ENCODE measurements at regions not wholly inside any gene's neighbourhood (a gene's known extent, or its start where the extent isn't known, plus 50 kb on each side); places are given as distances from the start of the nearest gene placed in this dataset.

- no peak overlapping the region for H3K4me3 ChIP-seq (ENCODE audit: control insufficient read depth, low read depth, low read length)
- DNase-seq (ENCODE audit: low read depth), result no peak
- TF ChIP-seq CTCF (IDR thresholded peaks at IDR 0.05; ENCODE audit: control insufficient read depth, insufficient read depth, low read depth, low read length, missing control alignments), result no peak
These were observed 555.2 kb upstream of the PRKX start for GRCh38 chrX:4268676-4269075.

DNA sequence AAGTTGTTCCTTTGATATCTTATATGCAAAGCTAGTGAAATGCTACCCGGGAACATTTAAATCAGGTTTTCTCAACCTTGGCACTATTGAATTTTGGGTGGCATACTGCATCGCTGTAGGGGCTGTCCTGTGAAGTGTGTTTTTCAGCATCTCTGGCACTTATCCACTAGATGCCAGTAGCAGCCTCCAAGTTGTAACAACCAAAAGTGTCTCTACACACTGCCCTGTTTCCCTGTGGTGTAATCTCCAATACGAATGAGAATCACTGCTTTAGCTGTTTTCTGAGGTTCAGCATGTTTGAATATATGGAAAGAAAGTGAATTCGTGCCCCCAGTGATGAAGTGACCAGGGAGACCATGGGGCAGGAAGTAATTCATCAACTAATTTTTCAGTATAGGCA lies 551.6 kb upstream of the PRKX start:
- no peak overlapping the region for H3K4me3 ChIP-seq (ENCODE audit: control insufficient read depth, low read depth, low read length)
- TF ChIP-seq CTCF (IDR thresholded peaks at IDR 0.05; ENCODE audit: control insufficient read depth, insufficient read depth, low read depth, low read length, missing control alignments), result no peak
- no peak for DNase-seq (ENCODE audit: low read depth)

GRCh38 chrX:4263030-4263803 lies 549.8 kb upstream of the PRKX start:
- TF ChIP-seq CTCF (IDR thresholded peaks at IDR 0.05; ENCODE audit: control insufficient read depth, insufficient read depth, low read depth, low read length, missing control alignments), result no peak
- DNase-seq (ENCODE audit: low read depth), result no peak
- H3K4me3 ChIP-seq (ENCODE audit: control insufficient read depth, low read depth, low read length), result no peak overlapping the region

DNA sequence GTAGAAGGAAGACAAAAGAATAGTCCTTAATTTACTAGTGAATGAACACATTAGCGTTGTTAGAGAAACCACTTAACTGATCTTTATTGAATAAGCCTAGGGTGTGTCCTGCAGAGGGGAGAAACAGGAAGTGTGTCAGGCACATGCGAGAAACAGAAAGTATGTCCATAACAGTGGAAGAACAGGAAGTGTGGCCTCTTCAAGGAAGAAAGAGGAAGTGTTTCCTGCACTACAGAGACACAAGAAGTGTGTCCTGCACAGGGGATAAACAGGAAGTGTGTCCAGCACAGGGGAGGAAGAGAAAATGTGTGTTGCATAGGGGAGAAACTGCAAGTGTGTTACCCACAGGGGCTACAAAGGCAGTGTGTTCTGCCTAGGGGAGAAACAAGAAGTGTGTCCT lies 539.6 kb upstream of the PRKX start:
- TF ChIP-seq CTCF (IDR thresholded peaks at IDR 0.05; ENCODE audit: control insufficient read depth, insufficient read depth, low read depth, low read length, missing control alignments), result no peak
- no peak for DNase-seq (ENCODE audit: low read depth)
- no peak overlapping the region for H3K4me3 ChIP-seq (ENCODE audit: control insufficient read depth, low read depth, low read length)

GRCh38 chrX:4249401-4249800 lies 536.0 kb upstream of the PRKX start:
- no peak for TF ChIP-seq CTCF (IDR thresholded peaks at IDR 0.05; ENCODE audit: control insufficient read depth, insufficient read depth, low read depth, low read length, missing control alignments)
- no peak overlapping the region for H3K4me3 ChIP-seq (ENCODE audit: control insufficient read depth, low read depth, low read length)
- DNase-seq (ENCODE audit: low read depth), result no peak

DNA sequence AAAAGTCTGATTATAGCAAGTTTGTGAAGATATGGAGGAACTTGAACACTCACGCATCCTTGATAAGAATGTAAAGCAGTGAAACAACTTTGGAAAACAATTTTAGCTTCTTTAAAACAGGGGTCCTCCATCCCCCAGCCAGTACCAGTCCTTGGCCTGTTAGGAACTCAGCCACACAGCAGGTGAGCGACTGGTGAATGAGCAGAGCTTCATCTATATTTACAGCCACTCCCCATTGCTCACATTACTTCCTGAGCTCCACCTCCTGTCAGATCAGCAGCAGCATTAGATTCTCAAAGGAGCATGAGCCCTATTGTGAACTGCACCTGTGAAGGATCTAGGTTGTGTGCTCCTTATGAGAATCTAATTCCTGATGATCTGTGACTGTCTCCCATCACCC lies 530.3 kb upstream of the PRKX start:
- H3K4me3 ChIP-seq (ENCODE audit: control insufficient read depth, low read depth, low read length), result no peak overlapping the region
- no peak for TF ChIP-seq CTCF (IDR thresholded peaks at IDR 0.05; ENCODE audit: control insufficient read depth, insufficient read depth, low read depth, low read length, missing control alignments)
- DNase-seq (ENCODE audit: low read depth), result no peak
